Spleen (tissue), 7 donors: ENCODE measurements at regions not wholly inside any gene's neighbourhood (a gene's known extent, or its start where the extent isn't known, plus 50 kb on each side); places are given as distances from the start of the nearest gene placed in this dataset.

ENCODE experiments used
- POLR2A ChIP-seq, 3 donors: fragments of 450-650 bp; IDR thresholded peaks; one replicate each; pipeline ENCODE4 v1.5.1; 2017; ENCODE audit warnings: antibody characterized with exemption in 3 of 3, mild to moderate bottlenecking in 1 of 3
- TF ChIP-seq, protein P1 (sequence below), 11 experiments: fragments of 200-600 bp in 7 of 11; fragments of 450-650 bp in 4 of 11; sonication (generic) in 4 of 11; IDR thresholded peaks in 8 of 11; conservative IDR thresholded peaks in 3 of 11; 1 replicate in 7 of 11; 2 replicates in 4 of 11; pipeline versions ENCODE4 v1.4.0 to v1.8.0; 2016 to 2021; ENCODE audit warnings: antibody characterized with exemption in 11 of 11, inconsistent platforms in 4 of 11, mild to moderate bottlenecking in 1 of 11
- donor health status: DM: no; HTN: no; CAD: no; lungs with moderate emphysema.
- donor health status: DM: no; HTN: no; CAD: no.
- donor health status: DM: no; HTN: no; CAD: no.

DNA sequence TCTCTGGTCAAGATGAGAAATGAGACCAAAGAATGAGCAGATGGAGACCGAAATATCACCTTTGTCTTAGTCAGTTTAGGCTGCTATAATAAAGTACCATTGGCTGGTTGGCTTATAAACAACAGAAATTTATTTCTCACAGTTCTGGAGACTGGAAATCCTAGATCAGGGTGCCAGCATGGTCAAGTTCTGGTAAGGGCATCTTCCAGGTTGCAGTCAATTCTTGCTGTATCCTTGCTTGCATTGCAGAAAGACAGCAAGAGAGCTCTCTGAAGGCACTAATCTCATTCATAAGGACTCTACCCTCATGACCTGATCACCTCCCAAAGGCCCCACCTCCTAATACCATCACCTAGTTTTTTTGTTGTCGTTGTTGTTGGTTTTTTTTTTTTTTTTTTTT, 52.7 kb upstream of the MKLN1 start:
- TF ChIP-seq, protein P1, sequence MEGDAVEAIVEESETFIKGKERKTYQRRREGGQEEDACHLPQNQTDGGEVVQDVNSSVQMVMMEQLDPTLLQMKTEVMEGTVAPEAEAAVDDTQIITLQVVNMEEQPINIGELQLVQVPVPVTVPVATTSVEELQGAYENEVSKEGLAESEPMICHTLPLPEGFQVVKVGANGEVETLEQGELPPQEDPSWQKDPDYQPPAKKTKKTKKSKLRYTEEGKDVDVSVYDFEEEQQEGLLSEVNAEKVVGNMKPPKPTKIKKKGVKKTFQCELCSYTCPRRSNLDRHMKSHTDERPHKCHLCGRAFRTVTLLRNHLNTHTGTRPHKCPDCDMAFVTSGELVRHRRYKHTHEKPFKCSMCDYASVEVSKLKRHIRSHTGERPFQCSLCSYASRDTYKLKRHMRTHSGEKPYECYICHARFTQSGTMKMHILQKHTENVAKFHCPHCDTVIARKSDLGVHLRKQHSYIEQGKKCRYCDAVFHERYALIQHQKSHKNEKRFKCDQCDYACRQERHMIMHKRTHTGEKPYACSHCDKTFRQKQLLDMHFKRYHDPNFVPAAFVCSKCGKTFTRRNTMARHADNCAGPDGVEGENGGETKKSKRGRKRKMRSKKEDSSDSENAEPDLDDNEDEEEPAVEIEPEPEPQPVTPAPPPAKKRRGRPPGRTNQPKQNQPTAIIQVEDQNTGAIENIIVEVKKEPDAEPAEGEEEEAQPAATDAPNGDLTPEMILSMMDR (IDR thresholded peaks at IDR 0.05 in 8 of 11, conservative IDR thresholded peaks at IDR 0.05 in 3 of 11), result no peak
- no peak for TF ChIP-seq POLR2A (IDR thresholded peaks at IDR 0.05)
